BLaER1 (cell line): ENCODE measurements at regions not wholly inside any gene's neighbourhood (a gene's known extent, or its start where the extent isn't known, plus 50 kb on each side); places are given as distances from the start of the nearest gene placed in this dataset.
"Not testable (repeated sequence)": the region's sequence is repeated elsewhere in the genome, so short reads cannot be mapped to it uniquely, and the experiment has no call there.

ENCODE experiments used
- H3K27ac ChIP-seq: shearing (Covaris generic); formaldehyde crosslinking; 2 replicates; pipeline ENCODE4 v1.8.1; 2022
- H3K27me3 ChIP-seq: shearing (Covaris generic); formaldehyde crosslinking; 2 replicates; pipeline ENCODE4 v1.8.1; 2022
- H3K36me3 ChIP-seq: shearing (Covaris generic); formaldehyde crosslinking; 2 replicates; pipeline ENCODE4 v1.8.1; 2022
- H3K4me1 ChIP-seq: shearing (Covaris generic); formaldehyde crosslinking; 2 replicates; pipeline ENCODE4 v1.8.1; 2022
- H3K4me2 ChIP-seq: shearing (Covaris generic); formaldehyde crosslinking; 2 replicates; pipeline ENCODE4 v1.8.1; 2022
- H3K4me3 ChIP-seq: shearing (Covaris generic); formaldehyde crosslinking; 2 replicates; pipeline ENCODE4 v1.8.1; 2022
- H3K9ac ChIP-seq: shearing (Covaris generic); formaldehyde crosslinking; 2 replicates; pipeline ENCODE4 v1.8.1; 2022
- H3K9me3 ChIP-seq: shearing (Covaris generic); formaldehyde crosslinking; 2 replicates; pipeline ENCODE4 v1.8.1; 2022
- H4K20me1 ChIP-seq: shearing (Covaris generic); formaldehyde crosslinking; 2 replicates; pipeline ENCODE4 v1.8.1; 2022
- Cebpa-rat ChIP-seq: shearing (Covaris generic); IDR thresholded peaks from 2 replicates; pipeline ENCODE4 v1.8.1; 2022

GRCh38 chr5:32859211-32859641, 148.1 kb downstream of the NPR3 start:
- Histone ChIP-seq H3K27me3 (no peaks in the 10 kb centered on the region), H3K36me3 (no peaks in the 10 kb centered on the region), H3K9me3 (peaks cover 23% of the 10 kb centered on the region), H4K20me1 (no peaks in the 10 kb centered on the region), H3K4me1 (no peaks in the 10 kb centered on the region), H3K9ac (no peak overlapping the region), H3K27ac (no peak overlapping the region), H3K4me3 (no peak overlapping the region), H3K4me2 (no peak overlapping the region)
- TF ChIP-seq Cebpa-rat, result no peak

- no peaks in the 10 kb centered on the region for H3K4me1 ChIP-seq
- H3K4me2 ChIP-seq, result no peak overlapping the region
- no peak overlapping the region for H3K27ac ChIP-seq
- H3K4me3 ChIP-seq, result no peak overlapping the region
- H3K9me3 ChIP-seq, result no peaks in the 10 kb centered on the region
- TF ChIP-seq Cebpa-rat, result no peak
- no peak overlapping the region for H3K9ac ChIP-seq
- no peaks in the 10 kb centered on the region for H3K27me3 ChIP-seq
- H3K36me3 ChIP-seq, result no peaks in the 10 kb centered on the region
- H4K20me1 ChIP-seq, result no peaks in the 10 kb centered on the region
Observed at GRCh38 chr5:32865475-32865874, 154.4 kb downstream of the NPR3 start.

- H4K20me1 ChIP-seq, result no peaks in the 10 kb centered on the region
Observed at GRCh38 chr5:32866138-32866537, 155.0 kb downstream of the NPR3 start.

GRCh38 chr5:32869216-32869615, 158.1 kb downstream of the NPR3 start:
- Histone ChIP-seq H3K27ac (no peak overlapping the region), H3K4me2 (no peak overlapping the region)
- TF ChIP-seq Cebpa-rat, result no peak

More at GRCh38 chr5:32866138-32866537, 155.0 kb downstream of the NPR3 start:
- Histone ChIP-seq H3K9me3 (no peaks in the 10 kb centered on the region), H3K4me3 (no peak overlapping the region), H3K9ac (no peak overlapping the region), H3K27me3 (no peaks in the 10 kb centered on the region), H3K27ac (no peak overlapping the region), H3K4me2 (no peak overlapping the region), H3K36me3 (no peaks in the 10 kb centered on the region), H3K4me1 (no peaks in the 10 kb centered on the region)
- no peak for TF ChIP-seq Cebpa-rat

GRCh38 chr5:32876791-32877190, 165.7 kb downstream of the NPR3 start:
- Histone ChIP-seq H3K27me3 (no peaks in the 10 kb centered on the region), H3K4me2 (no peak overlapping the region), H3K4me1 (no peaks in the 10 kb centered on the region), H3K27ac (no peak overlapping the region), H3K9ac (no peak overlapping the region), H3K4me3 (no peak overlapping the region), H4K20me1 (no peaks in the 10 kb centered on the region), H3K9me3 (peaks cover 9% of the 10 kb centered on the region; the same call in 1 of the 2 replicates), H3K36me3 (no peaks in the 10 kb centered on the region)
- no peak for TF ChIP-seq Cebpa-rat

More at GRCh38 chr5:32869216-32869615, 158.1 kb downstream of the NPR3 start:
- Histone ChIP-seq H3K9me3 (peaks cover 9% of the 10 kb centered on the region; the same call in 1 of the 2 replicates), H4K20me1 (no peaks in the 10 kb centered on the region), H3K4me3 (no peak overlapping the region), H3K36me3 (no peaks in the 10 kb centered on the region), H3K9ac (no peak overlapping the region), H3K4me1 (no peaks in the 10 kb centered on the region), H3K27me3 (no peaks in the 10 kb centered on the region)

GRCh38 chr5:32879364-32879763, 168.2 kb downstream of the NPR3 start:
- not testable (repeated sequence) for H3K36me3 ChIP-seq, H3K4me2 ChIP-seq, H4K20me1 ChIP-seq, H3K4me1 ChIP-seq, H3K9ac ChIP-seq, H3K27ac ChIP-seq, H3K27me3 ChIP-seq, H3K4me3 ChIP-seq, H3K9me3 ChIP-seq

- H3K27me3 ChIP-seq, result no peaks in the 10 kb centered on the region
- peaks cover 14% of the 10 kb centered on the region for H3K9me3 ChIP-seq
- no peaks in the 10 kb centered on the region for H3K4me1 ChIP-seq
- TF ChIP-seq Cebpa-rat, result no peak
- no peak overlapping the region for H3K27ac ChIP-seq
- H3K36me3 ChIP-seq, result no peaks in the 10 kb centered on the region
- H3K9ac ChIP-seq, result no peak overlapping the region
- H3K4me3 ChIP-seq, result no peak overlapping the region
- no peaks in the 10 kb centered on the region for H4K20me1 ChIP-seq
- no peak overlapping the region for H3K4me2 ChIP-seq
Observed at GRCh38 chr5:32880796-32881195, 169.7 kb downstream of the NPR3 start.

GRCh38 chr5:32887390-32887789, 176.3 kb downstream of the NPR3 start:
- no peak overlapping the region for H3K9ac ChIP-seq
- no peaks in the 10 kb centered on the region for H3K36me3 ChIP-seq
- TF ChIP-seq Cebpa-rat, result no peak
- H3K4me3 ChIP-seq, result no peak overlapping the region
- H4K20me1 ChIP-seq, result no peaks in the 10 kb centered on the region
- H3K9me3 ChIP-seq, result peaks cover 14% of the 10 kb centered on the region
- H3K27ac ChIP-seq, result no peak overlapping the region
- no peaks in the 10 kb centered on the region for H3K4me1 ChIP-seq
- no peaks in the 10 kb centered on the region for H3K27me3 ChIP-seq
- no peak overlapping the region for H3K4me2 ChIP-seq

GRCh38 chr5:32889078-32889477, 178.0 kb downstream of the NPR3 start:
- H3K36me3 ChIP-seq, result no peaks in the 10 kb centered on the region
- no peak for TF ChIP-seq Cebpa-rat
- no peak overlapping the region for H3K4me2 ChIP-seq
- H3K4me3 ChIP-seq, result no peak overlapping the region
- no peaks in the 10 kb centered on the region for H3K27me3 ChIP-seq
- H3K9ac ChIP-seq, result no peak overlapping the region
- H3K27ac ChIP-seq, result no peak overlapping the region
- H4K20me1 ChIP-seq, result no peaks in the 10 kb centered on the region
- no peaks in the 10 kb centered on the region for H3K4me1 ChIP-seq
- H3K9me3 ChIP-seq, result peaks cover 7% of the 10 kb centered on the region

GRCh38 chr5:32903613-32904012, 192.5 kb downstream of the NPR3 start:
- no peak overlapping the region for H3K4me2 ChIP-seq
- no peak overlapping the region for H3K27ac ChIP-seq
- H4K20me1 ChIP-seq, result no peaks in the 10 kb centered on the region
- H3K27me3 ChIP-seq, result no peaks in the 10 kb centered on the region
- H3K4me3 ChIP-seq, result no peak overlapping the region
- H3K9ac ChIP-seq, result no peak overlapping the region
- H3K36me3 ChIP-seq, result no peaks in the 10 kb centered on the region
- TF ChIP-seq Cebpa-rat, result no peak
- no peaks in the 10 kb centered on the region for H3K4me1 ChIP-seq
- H3K9me3 ChIP-seq, result peaks cover 7% of the 10 kb centered on the region; the same call in 1 of the 2 replicates

- H3K27ac ChIP-seq, result no peak overlapping the region
- no peaks in the 10 kb centered on the region for H3K4me1 ChIP-seq
- no peaks in the 10 kb centered on the region for H3K27me3 ChIP-seq
- no peaks in the 10 kb centered on the region for H4K20me1 ChIP-seq
- peaks cover 5% of the 10 kb centered on the region; the same call in 1 of the 2 replicates for H3K9me3 ChIP-seq
- H3K36me3 ChIP-seq, result no peaks in the 10 kb centered on the region
- no peak overlapping the region for H3K4me2 ChIP-seq
- no peak for TF ChIP-seq Cebpa-rat
- H3K4me3 ChIP-seq, result no peak overlapping the region
- no peak overlapping the region for H3K9ac ChIP-seq
Observed at GRCh38 chr5:32908641-32909040, 197.5 kb downstream of the NPR3 start.
